Activated CD4-positive, alpha-beta T cell treated with anti-CD3 and anti-CD28 coated beads for 4 hours (primary cell): ENCODE measurements at regions not wholly inside any gene's neighbourhood (a gene's known extent, or its start where the extent isn't known, plus 50 kb on each side); places are given as distances from the start of the nearest gene placed in this dataset.

Experiments
- DNase-seq, 2 donors: peaks; one replicate each; pipeline ENCODE4 v3.0.0-alpha.2; 2020

DNA sequence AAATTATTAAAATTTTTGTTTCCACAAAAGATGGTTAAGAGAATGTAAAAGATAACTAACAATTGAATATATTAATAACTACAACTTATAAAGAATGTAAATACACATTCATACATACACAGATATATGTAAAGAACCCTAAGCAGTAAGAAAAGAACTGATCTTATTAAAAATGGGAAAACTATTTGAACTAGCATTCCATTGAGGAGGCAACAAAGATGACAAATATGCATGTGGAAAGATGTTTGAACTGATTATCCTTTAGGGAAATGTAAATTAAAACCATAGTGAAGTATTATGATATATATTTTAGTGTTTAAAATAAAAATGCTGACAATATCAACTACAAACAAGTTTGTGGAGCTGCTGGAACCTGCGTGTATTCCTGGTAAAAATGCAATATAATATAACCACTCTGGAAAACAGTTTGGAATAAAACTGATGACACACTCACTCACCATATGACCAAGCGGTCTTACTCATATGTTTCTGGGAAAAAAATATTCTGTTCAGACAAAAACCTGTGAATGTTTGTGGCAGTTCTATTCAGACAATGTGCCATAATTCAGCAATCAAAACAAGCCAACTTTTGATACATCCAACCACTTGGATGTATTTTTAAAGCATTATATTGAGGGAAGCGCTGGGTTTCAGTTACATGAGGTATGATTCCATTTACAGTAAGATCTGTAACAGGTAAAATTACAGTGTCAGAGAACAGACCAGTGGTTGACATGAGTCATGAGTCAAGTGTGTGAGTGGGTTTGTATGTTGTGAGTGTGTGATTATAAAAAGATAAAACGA lies 694.4 kb upstream of the SLITRK5 start:
- no peak for DNase-seq

- DNase-seq, result no peak
Observed at GRCh38 chr13:86986448-86986847, 684.7 kb upstream of the SLITRK5 start.

- DNase-seq, result no peak
Observed at GRCh38 chr13:86992251-86992650, 678.9 kb upstream of the SLITRK5 start.

DNA sequence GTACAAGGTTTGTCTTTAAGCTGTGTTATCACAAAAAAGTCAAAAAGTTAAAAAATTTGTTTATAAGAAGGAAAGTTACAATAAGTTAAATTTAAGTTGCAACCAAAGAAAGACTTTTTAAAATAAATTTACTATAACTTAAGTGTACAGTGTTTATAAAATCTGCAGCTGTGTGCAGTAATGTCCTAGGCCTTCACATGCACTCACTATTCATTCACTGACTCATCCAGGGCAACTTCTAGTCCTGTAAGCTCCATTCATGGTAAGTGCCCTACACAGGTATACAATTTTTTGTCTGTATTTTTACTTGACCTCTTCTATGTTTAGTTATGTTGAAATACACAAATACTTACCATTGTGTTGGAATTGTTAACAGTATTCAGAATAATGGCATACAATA lies 667.9 kb upstream of the SLITRK5 start:
- DNase-seq, result no peak

DNA sequence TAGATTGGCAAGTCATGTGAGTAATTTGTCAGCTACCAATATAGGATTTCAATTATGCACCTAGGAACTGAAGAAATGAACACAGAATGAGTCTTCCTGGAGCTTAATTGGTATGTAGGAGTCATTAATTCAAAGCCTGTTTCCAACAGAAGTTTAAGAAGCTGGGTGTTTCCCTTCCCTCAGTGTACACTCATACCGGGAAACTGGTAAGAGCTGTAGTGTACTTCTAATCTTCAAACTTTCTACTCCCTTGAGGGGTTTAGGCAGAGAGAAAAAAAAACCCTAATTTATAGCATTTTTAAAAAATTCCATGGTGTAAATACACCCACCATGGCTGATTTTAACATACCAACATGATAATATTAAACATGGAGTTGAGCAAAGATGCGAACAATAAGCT lies 665.7 kb upstream of the SLITRK5 start:
- DNase-seq, result no peak

DNA sequence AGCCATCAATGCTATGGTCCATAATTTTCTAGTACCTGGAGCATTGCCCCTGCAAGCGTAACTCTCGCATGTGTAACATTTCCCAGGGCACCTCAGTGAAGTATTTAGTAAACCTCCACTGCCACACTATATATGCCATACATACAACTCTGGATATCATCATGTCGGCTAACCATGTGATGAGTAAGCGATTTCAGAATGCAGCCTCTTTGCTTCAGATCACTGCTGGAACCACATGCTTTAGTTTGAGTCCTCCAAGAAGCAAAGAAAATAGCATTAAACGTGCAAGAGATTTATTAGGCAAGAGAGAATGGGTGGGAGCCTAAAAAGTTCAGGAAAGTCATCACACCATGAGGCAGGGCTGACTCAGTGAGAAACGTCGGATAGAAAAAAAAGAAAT lies 635.6 kb upstream of the SLITRK5 start:
- DNase-seq, result no peak

- DNase-seq, result no peak
Observed at GRCh38 chr13:87042946-87043345, 628.2 kb upstream of the SLITRK5 start.

DNA sequence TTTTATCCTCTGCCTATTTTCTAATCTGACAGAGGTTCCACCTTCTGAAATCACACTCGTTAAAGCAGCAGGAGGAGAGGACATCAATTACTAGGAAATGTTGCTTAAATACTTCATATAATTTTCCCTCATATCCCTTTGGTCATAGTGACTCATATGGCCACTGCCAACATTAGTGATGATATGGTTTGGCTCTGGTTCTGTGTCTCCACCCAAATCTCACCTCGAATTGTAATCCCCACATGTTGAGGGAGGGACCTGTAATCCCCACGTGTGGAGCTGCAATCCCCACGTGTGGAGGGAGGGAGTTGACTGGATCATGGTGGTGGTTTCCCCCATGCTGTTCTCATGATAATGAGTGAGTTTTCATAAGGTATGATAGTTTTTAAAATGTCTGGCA lies 618.4 kb upstream of the SLITRK5 start:
- DNase-seq, result no peak

DNA sequence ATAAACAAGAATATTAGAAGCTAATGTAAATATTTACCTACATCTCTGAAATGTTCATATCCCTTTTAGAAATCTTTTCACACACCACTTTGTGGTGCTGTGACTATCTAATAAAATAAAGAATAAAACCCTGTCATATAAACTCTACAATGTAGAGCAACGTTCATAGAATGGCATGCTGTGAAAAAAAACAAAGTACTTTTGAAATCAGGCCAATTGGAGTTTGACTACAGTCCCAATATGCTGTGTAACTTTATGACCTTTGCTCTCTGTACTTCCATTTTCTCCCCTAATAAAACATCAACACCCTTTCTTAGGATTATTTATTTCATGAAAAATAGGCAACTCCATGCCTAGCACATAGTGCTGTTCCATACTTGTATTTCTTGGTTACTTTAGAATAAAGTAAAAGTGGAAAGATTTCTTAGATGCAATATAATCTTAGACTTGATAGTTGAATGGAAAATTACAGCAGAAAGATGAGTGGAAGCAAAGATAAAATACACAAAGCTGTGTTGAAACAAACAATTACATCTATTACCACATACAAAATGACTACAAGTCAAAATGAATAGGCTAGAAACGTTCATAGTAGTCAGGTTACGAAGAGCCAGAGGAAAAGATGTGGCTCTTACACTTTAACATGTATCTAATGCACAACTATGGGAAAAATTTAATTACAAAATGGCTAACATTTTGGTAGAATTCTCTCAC lies 613.2 kb upstream of the SLITRK5 start:
- DNase-seq, result no peak

- no peak for DNase-seq
Observed at GRCh38 chr13:87058786-87059329, 612.3 kb upstream of the SLITRK5 start.

DNA sequence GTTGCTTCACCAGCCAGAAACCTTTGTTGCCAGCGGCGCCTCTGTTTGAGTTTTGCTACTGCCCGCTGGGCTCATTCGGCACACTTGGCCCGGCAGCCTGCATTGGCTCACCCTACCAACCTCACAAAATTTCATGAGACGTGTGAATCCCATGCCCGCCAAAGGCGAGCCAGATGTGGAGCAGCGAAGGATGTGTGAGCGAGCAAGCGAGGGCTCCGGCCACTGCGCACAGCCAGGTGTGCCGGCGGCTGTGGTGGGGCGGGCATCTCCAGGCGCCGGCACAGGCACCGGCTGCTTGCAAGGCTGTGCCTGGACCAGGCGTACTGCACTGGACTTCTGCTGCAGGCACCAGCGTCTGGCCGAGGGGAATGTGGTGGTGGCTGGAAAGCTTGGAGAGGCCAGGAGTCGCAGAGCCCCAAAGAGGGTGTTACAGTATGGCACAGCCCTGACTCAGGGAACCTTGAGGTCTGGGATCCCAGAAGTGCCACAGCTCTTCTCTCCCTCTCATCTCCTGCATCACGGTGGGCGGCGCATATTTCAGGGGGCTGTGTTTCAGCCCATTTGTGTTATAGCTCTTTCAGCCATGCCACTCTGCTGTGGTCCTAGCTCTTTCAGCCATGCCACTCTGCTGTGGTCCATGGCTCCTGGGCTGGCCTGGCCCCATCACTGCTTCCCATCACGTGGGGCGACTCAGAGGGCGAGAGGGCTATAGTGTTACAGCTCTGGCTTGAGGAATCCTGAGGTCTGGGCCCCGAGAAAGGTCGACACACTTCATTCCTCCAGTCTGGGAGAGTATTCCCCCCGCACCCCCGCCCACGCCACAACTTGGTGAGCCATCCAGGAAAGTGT lies 592.0 kb upstream of the SLITRK5 start:
- DNase-seq, result no peak

GRCh38 chr13:87080100-87080779 lies 590.9 kb upstream of the SLITRK5 start:
- DNase-seq, result no peak

DNA sequence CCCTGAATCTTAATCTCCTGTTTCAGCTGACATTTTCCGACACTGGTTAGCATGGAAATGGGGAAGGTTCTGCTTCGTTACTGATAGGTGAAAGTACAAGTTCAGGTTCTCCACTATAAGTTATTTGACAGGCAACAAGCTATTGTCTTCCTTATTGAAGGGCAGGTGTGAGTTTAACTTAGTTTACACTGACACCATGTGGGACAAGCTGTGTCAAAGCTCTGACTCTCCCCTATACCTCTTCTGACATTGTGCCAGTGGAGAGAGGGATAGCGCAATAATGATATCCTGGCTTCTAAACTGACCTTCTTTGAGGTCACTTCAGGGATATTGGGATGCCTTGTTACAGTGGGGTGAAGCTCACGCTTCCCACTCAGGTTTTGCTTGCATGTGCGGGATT lies 587.0 kb upstream of the SLITRK5 start:
- DNase-seq, result no peak

DNA sequence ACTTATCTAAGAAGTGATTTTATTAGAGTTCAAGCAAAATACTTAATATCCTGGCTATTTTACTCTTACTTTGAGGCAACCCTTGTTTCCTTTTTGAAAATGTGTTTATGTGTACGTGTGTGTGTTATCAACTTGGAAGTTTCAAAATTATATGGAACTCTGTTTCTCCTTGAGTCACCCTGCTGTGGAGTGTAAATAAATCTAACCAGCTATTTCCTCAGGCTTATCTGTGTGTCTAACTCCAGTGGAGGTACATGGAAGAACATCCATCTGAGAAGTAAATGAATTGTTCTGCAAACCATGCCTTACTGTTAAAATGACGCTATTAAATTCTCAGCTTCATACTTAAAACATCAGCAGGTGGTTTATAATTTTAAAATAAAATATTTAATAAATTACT lies 583.4 kb upstream of the SLITRK5 start:
- DNase-seq, result no peak

DNA sequence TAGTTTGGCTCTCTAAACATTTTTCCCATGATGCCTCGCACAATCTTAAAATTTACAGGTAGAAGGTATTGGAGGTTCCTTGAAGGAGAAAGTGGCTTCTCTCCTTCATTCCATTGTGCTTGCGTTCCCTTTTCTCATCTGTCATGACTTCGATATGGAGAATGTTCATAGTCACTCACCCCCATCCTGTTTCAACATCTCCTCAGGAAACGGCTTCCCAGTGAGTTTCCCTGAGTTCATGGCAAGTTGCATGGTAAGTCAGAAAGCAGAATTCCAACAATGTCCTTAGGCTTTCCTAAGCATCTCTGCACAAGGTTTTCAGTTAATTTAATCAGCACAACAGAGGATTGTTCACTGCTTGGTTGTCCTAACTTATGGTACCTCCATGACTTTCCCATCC lies 581.8 kb upstream of the SLITRK5 start:
- no peak for DNase-seq

GRCh38 chr13:87093399-87093798 lies 577.8 kb upstream of the SLITRK5 start:
- no peak for DNase-seq

DNA sequence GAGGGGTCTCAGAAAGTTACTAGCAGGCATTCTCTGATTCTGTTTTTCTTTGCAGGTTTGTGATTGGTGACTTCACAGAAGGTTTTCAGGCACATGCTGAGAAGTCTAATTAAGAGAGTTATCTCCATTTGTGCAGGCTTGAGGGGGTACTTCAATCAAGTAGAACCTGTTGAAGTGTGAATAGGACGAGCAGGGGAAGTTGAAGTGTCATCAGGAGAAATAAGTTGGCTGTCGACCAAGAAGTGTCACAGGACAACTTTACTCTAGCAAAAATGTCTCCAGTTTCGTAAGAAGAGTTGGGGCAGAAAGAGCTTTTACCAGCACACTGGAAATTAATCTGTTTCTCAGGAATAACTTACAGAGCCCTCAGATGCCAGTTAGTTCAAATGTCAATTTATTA lies 576.5 kb upstream of the SLITRK5 start:
- DNase-seq, result no peak

GRCh38 chr13:87100431-87100830 lies 570.7 kb upstream of the SLITRK5 start:
- no peak for DNase-seq

- no peak for DNase-seq
Observed at GRCh38 chr13:87107651-87108050, 563.5 kb upstream of the SLITRK5 start.

DNA sequence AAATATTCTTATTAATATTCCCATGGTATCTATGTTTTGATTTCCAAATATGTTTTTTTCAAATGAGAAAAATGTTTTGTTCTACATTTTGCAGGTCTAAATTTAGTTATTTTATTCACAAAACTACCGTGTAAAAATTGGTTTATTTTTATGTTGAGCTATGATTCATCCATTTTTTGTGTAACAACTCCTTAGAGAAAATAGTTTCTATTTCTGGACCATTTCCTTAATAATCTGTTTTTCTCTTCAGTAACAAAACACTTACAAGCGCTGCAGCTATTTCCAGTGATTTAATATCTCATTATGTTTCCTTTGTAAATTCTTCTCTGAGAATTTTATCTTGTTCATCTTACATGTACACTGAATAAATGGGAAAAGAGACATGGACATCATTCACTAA lies 550.7 kb upstream of the SLITRK5 start:
- DNase-seq, result no peak

GRCh38 chr13:87122551-87122950 lies 548.6 kb upstream of the SLITRK5 start:
- no peak for DNase-seq

DNA sequence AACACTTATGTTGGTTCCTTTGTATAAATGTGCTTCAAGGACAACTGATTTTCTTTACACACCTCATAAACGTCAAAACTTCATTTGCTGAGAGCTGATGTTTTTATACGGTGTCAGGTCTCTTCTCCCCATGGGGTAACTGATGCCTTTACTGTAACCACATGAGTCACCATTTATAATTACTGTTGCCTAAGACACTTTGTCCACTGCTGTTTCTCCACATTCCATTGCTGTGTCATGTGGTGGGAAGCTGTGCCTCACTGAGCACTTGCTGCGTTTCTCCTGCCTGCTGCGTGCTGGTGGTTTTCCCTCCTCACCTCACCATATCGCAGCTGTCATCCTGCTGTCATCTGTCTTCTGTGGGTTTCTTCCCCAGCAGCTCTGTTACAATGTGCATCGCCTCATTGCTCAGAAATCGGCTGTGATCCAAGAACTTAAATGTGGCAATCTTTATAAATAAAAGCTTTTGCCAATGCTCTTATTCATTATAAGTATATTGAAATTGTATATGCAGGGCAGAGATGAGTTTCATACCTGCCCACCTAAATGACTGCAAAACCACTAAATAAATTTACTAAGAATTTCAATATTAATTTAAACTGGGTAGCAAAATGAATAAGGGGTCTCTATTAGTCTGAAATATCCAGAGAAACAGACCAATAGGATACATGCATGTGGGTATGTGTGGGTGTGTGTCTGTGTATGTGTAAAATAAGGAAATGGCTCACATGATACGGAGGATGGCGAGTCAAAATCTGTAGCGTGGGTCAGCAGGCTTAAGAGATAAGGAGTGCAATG lies 547.0 kb upstream of the SLITRK5 start:
- no peak for DNase-seq
